ENCODE measurements at regions not wholly inside any gene's neighbourhood (a gene's known extent, or its start where the extent isn't known, plus 50 kb on each side); places are given as distances from the start of the nearest gene placed in this dataset.
"Not testable (repeated sequence)": the region's sequence is repeated elsewhere in the genome, so short reads cannot be mapped to it uniquely, and the experiment has no call there.

DNA sequence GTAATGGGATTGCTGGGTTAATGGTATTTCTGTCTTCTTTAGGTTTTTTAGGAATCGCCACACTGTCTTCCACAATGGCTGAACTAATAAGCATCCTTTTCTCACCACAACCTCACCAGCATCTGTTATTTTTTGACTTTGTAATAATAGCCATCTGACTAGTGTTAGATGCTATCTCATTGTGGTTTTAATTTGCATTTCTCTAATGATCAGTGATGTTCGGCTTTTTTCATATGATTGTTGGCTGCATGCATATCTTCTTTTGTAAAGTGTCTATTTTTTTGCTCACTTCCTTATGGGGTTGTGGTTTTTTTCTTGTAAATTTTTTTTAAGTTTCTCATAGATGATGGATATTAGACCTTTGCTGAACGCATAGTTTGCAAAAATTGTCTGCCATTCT lies 377.9 kb downstream of the GALC start:
- H3K36me3 ChIP-seq (ENCODE audit: control insufficient read depth, insufficient read depth, low read length), result no peaks in the 10 kb centered on the region
- no CpG with 5 or more reads among the region's 3 CpGs for WGBS, 2 experiments (ENCODE audit: insufficient coverage in 2 of 2)

DNA sequence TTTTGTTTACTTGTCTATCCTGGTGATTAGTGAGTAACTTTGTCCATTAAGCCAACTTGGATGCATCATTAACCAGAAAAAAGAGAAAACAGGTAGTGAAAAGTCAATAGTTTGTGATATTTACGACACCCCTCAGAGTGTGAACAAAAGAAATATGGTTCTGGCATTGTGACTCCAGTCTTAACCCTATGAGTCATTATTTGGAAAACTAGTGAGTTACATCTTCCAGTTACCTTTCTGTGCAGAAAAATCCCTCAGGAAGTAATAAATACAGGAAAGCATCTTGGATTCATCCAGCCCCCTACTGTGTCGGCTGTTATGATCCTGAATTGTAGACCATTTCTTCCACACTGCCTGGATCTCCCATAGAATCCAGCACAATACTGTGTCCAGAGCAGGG lies 379.1 kb downstream of the GALC start:
- WGBS, 2 experiments (ENCODE audit: insufficient coverage in 2 of 2), result 90 to 93% methylated on average over 1 to 2 of the region's 2 CpGs
- Histone ChIP-seq H3K27ac (ENCODE audit: low read depth, low read length, severe bottlenecking) (no peak overlapping the region), H3K4me1 (ENCODE audit: control insufficient read depth, insufficient read depth, low read length, poor library complexity, severe bottlenecking) (peaks cover 8% of the 10 kb centered on the region), H3K36me3 (ENCODE audit: control insufficient read depth, insufficient read depth, low read length) (no peaks in the 10 kb centered on the region), H3K4me3 (ENCODE audit: extremely low read depth, insufficient read depth, low read length, poor library complexity, severe bottlenecking) (no peak overlapping the region), H3K9me3 (ENCODE audit: control insufficient read depth, low read length) (no peaks in the 10 kb centered on the region)

More for the DNA sequence above, 377.9 kb downstream of the GALC start:
- no peaks in the 10 kb centered on the region for H3K9me3 ChIP-seq (ENCODE audit: control insufficient read depth, low read length)
- H3K4me1 ChIP-seq (ENCODE audit: control insufficient read depth, insufficient read depth, low read length, poor library complexity, severe bottlenecking), result peaks cover 8% of the 10 kb centered on the region
- no peak overlapping the region for H3K27ac ChIP-seq (ENCODE audit: low read depth, low read length, severe bottlenecking)
- no peak overlapping the region for H3K4me3 ChIP-seq (ENCODE audit: extremely low read depth, insufficient read depth, low read length, poor library complexity, severe bottlenecking)

- WGBS, 2 experiments (ENCODE audit: insufficient coverage in 2 of 2), result 71 to 83% methylated on average over 1 to 2 of the region's 3 CpGs
- H3K9me3 ChIP-seq (ENCODE audit: control insufficient read depth, low read length), result peaks cover 15% of the 10 kb centered on the region
- not testable (repeated sequence) for H3K36me3 ChIP-seq (ENCODE audit: control insufficient read depth, insufficient read depth, low read length); H3K4me1 ChIP-seq (ENCODE audit: control insufficient read depth, insufficient read depth, low read length, poor library complexity, severe bottlenecking); H3K27ac ChIP-seq (ENCODE audit: low read depth, low read length, severe bottlenecking); H3K4me3 ChIP-seq (ENCODE audit: extremely low read depth, insufficient read depth, low read length, poor library complexity, severe bottlenecking)
These were observed 385.9 kb downstream of the GALC start for GRCh38 chr14:87607056-87607455.

DNA sequence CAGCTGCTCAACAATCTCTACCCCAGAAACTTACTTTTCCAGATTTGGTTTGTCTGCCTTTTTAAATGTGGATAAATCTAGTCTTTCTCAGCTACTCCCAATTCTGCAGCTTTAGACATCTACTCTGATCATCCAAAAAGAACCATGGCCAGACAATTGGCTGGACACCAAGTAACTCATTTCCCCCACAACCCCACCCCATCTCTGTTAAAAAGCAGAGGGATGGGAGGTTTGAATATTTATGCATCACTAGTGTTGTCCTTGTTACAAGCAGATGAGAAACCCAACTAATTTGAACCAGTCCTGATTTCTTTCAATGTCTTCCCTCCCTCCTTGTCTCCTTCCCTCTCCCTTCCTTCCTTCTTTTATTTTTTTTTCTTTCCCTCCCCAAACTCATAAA lies 391.9 kb downstream of the GALC start:
- Histone ChIP-seq H3K9me3 (ENCODE audit: control insufficient read depth, low read length) (peaks cover 11% of the 10 kb centered on the region), H3K4me3 (ENCODE audit: extremely low read depth, insufficient read depth, low read length, poor library complexity, severe bottlenecking) (no peak overlapping the region), H3K4me1 (ENCODE audit: control insufficient read depth, insufficient read depth, low read length, poor library complexity, severe bottlenecking) (no peaks in the 10 kb centered on the region), H3K27ac (ENCODE audit: low read depth, low read length, severe bottlenecking) (no peak overlapping the region), H3K36me3 (ENCODE audit: control insufficient read depth, insufficient read depth, low read length) (no peaks in the 10 kb centered on the region)

DNA sequence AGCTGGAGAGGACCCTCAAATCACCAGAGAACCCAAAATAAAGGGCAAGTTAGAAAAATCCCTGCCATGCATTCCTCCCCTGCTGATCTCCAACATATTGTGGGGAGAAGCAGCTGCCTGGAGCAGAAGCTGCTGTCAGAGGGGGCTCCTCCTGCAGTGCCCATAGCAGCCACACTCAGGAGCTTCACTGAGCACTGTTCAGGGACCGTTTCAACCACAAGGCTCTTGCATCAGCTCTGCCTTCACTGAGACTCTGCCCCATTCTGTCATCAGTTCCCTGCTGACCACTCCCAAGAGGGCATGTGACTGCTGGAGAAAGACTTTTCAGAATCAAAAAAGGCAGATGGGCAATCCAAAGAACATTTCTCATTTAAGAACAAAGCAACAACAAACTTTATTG lies 392.7 kb downstream of the GALC start:
- peaks cover 3% of the 10 kb centered on the region for H3K9me3 ChIP-seq (ENCODE audit: control insufficient read depth, low read length)
- H3K27ac ChIP-seq (ENCODE audit: low read depth, low read length, severe bottlenecking), result no peak overlapping the region
- H3K36me3 ChIP-seq (ENCODE audit: control insufficient read depth, insufficient read depth, low read length), result no peaks in the 10 kb centered on the region
- H3K4me1 ChIP-seq (ENCODE audit: control insufficient read depth, insufficient read depth, low read length, poor library complexity, severe bottlenecking), result no peaks in the 10 kb centered on the region
- H3K4me3 ChIP-seq (ENCODE audit: extremely low read depth, insufficient read depth, low read length, poor library complexity, severe bottlenecking), result no peak overlapping the region
- WGBS, 2 experiments (ENCODE audit: insufficient coverage in 2 of 2), result 70% methylated on average over 1 of the region's 1 CpG; no CpG with 5 or more reads in 1 of the 2 experiments

DNA sequence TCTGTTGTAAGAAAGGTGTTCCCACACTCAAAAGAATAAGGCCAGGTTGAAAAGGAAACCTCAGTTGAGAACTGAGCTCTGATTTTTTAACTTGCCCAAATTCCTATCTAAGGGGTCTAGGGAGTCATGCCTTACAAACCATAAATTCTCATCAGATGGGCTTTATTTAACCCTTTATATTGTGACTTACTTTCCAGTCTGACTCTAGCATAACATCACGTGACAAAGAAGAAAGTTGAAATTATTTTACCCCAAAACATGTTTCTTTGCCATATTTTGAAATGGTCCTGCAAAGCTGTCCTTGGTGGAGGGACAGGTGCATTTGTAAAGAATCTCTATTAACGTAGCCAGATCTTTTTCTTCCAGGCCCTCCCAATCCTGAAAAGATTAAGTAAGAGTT lies 411.7 kb downstream of the GALC start:
- WGBS, 2 experiments (ENCODE audit: insufficient coverage in 2 of 2), result 80% methylated on average over 1 of the region's 2 CpGs
- Histone ChIP-seq H3K36me3 (ENCODE audit: control insufficient read depth, insufficient read depth, low read length) (no peaks in the 10 kb centered on the region), H3K4me3 (ENCODE audit: extremely low read depth, insufficient read depth, low read length, poor library complexity, severe bottlenecking) (no peak overlapping the region), H3K4me1 (ENCODE audit: control insufficient read depth, insufficient read depth, low read length, poor library complexity, severe bottlenecking) (no peaks in the 10 kb centered on the region), H3K27ac (ENCODE audit: low read depth, low read length, severe bottlenecking) (no peak overlapping the region), H3K9me3 (ENCODE audit: control insufficient read depth, low read length) (no peaks in the 10 kb centered on the region)

GRCh38 chr14:87579036-87579435 lies 413.9 kb downstream of the GALC start:
- Histone ChIP-seq H3K36me3 (ENCODE audit: control insufficient read depth, insufficient read depth, low read length) (no peaks in the 10 kb centered on the region), H3K4me1 (ENCODE audit: control insufficient read depth, insufficient read depth, low read length, poor library complexity, severe bottlenecking) (no peaks in the 10 kb centered on the region), H3K9me3 (ENCODE audit: control insufficient read depth, low read length) (no peaks in the 10 kb centered on the region), H3K4me3 (ENCODE audit: extremely low read depth, insufficient read depth, low read length, poor library complexity, severe bottlenecking) (no peak overlapping the region), H3K27ac (ENCODE audit: low read depth, low read length, severe bottlenecking) (no peak overlapping the region)
- 100% methylated on average over 1 of the region's 2 CpGs; no CpG with 5 or more reads in 1 of the 2 experiments for WGBS, 2 experiments (ENCODE audit: insufficient coverage in 2 of 2)

DNA sequence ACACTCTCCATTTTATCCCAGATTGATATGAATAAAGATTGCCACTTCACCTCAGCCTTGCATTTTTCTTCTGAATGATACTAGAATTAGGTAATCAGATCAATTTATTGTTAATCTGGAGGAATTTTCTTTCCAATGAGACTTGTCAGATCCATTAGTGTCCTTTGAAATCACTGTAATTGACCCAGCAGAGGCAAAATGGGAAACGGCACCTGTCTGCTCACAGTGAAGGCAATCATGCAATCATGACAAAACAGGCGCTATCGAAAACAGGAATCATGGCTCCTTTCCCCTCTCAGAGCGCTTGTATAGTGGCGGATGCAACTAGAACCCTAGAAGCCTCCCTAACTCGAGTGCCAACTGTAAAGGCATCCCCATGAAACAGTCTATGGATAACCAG lies 417.6 kb downstream of the GALC start:
- H3K36me3 ChIP-seq (ENCODE audit: control insufficient read depth, insufficient read depth, low read length), result no peaks in the 10 kb centered on the region
- no peaks in the 10 kb centered on the region for H3K4me1 ChIP-seq (ENCODE audit: control insufficient read depth, insufficient read depth, low read length, poor library complexity, severe bottlenecking)
- H3K27ac ChIP-seq (ENCODE audit: low read depth, low read length, severe bottlenecking), result no peak overlapping the region
- WGBS, 2 experiments (ENCODE audit: insufficient coverage in 2 of 2), result 90 to 93% methylated on average over 3 to 5 of the region's 6 CpGs
- no peak overlapping the region for H3K4me3 ChIP-seq (ENCODE audit: extremely low read depth, insufficient read depth, low read length, poor library complexity, severe bottlenecking)
- no peaks in the 10 kb centered on the region for H3K9me3 ChIP-seq (ENCODE audit: control insufficient read depth, low read length)

DNA sequence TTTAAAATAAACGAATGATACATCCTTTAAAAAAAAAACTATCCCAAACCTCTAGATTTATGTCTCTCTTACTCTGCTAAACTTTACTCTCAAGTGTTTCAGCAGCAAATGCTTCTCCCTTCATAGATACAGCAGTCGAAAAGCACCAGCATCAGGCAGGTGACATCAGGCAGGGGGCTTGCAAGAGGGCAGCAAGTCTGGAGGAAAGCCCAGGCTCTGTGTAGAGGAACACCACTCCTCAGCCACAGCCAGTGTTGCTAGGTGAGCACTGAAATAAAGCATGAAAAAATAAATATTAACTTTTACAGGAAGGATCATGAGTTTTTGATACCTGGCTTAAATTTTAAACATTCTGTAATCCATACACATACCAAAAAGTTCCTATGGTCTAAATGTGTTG lies 419.4 kb downstream of the GALC start:
- Histone ChIP-seq H3K27ac (ENCODE audit: low read depth, low read length, severe bottlenecking) (no peak overlapping the region), H3K4me3 (ENCODE audit: extremely low read depth, insufficient read depth, low read length, poor library complexity, severe bottlenecking) (no peak overlapping the region), H3K4me1 (ENCODE audit: control insufficient read depth, insufficient read depth, low read length, poor library complexity, severe bottlenecking) (no peaks in the 10 kb centered on the region), H3K36me3 (ENCODE audit: control insufficient read depth, insufficient read depth, low read length) (no peaks in the 10 kb centered on the region), H3K9me3 (ENCODE audit: control insufficient read depth, low read length) (no peaks in the 10 kb centered on the region)
- WGBS, 2 experiments (ENCODE audit: insufficient coverage in 2 of 2), result 83 to 93% methylated on average over 1 to 2 of the region's 2 CpGs

DNA sequence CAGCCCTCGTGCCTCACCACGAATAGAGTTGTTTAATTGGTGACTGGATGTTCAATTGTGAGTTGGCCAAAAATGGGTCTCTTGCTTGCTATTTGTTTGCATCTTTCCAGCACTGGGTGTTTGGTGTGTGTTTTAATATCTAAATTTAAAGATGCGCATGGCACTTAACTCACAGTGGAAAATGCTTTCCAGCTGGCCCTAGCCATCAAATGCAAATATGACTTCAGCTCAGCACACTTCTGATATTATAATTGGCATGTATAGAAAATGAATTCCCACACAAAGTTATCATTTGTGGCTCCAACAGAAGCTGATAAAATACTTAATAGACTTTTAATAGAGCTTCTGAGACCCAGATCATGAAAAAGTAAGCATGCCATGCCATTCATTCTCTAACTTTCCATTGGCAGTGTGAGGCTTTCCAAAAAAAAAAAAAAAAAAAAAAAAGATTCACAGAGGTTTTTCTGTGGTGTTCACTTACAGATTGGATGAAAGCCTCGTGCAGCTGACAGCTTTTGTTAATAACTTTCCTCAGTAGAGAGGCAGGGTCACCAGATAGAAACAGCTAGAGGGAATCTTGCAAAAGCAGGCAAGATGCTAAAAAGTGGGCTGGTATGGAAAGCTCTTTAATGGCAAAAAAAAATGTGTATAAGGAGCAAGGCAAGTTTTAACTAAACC lies 425.2 kb downstream of the GALC start:
- Histone ChIP-seq H3K9me3 (ENCODE audit: control insufficient read depth, low read length) (peaks cover 9% of the 10 kb centered on the region), H3K4me3 (ENCODE audit: extremely low read depth, insufficient read depth, low read length, poor library complexity, severe bottlenecking) (no peak overlapping the region), H3K36me3 (ENCODE audit: control insufficient read depth, insufficient read depth, low read length) (no peaks in the 10 kb centered on the region), H3K27ac (ENCODE audit: low read depth, low read length, severe bottlenecking) (peak overlapping the region; percentile 90), H3K4me1 (ENCODE audit: control insufficient read depth, insufficient read depth, low read length, poor library complexity, severe bottlenecking) (peaks cover 22% of the 10 kb centered on the region)
- 93 to 95% methylated on average over 3 of the region's 4 CpGs for WGBS, 2 experiments (ENCODE audit: insufficient coverage in 2 of 2)

DNA sequence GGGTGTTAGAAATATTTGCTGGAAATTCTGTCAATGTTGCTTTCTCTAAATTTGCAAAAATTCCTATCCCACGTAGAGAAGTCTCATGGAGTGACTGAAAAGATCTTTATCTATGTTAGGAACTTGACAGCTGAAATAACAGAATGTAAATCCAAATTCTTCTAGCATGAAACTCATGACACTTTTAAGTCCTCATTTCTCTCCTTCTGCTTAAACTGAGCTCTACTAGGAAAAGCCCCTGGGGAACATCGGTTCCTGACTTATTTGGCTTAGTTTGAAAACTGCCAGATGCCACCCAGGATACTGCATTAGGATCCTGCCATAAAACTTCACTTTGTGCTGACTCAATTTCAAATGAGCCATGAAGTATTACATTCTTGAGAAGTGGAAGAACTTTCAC lies 426.0 kb downstream of the GALC start:
- peaks cover 22% of the 10 kb centered on the region for H3K4me1 ChIP-seq (ENCODE audit: control insufficient read depth, insufficient read depth, low read length, poor library complexity, severe bottlenecking)
- peaks cover 14% of the 10 kb centered on the region for H3K9me3 ChIP-seq (ENCODE audit: control insufficient read depth, low read length)
- peak overlapping the region; percentile 90 for H3K27ac ChIP-seq (ENCODE audit: low read depth, low read length, severe bottlenecking)
- H3K36me3 ChIP-seq (ENCODE audit: control insufficient read depth, insufficient read depth, low read length), result no peaks in the 10 kb centered on the region
- WGBS, 2 experiments (ENCODE audit: insufficient coverage in 2 of 2), result 22 to 40% methylated on average over 1 of the region's 2 CpGs
- no peak overlapping the region for H3K4me3 ChIP-seq (ENCODE audit: extremely low read depth, insufficient read depth, low read length, poor library complexity, severe bottlenecking)
